ENCODE measurements at regions not wholly inside any gene's neighbourhood (a gene's known extent, or its start where the extent isn't known, plus 50 kb on each side); places are given as distances from the start of the nearest gene placed in this dataset.

DNA sequence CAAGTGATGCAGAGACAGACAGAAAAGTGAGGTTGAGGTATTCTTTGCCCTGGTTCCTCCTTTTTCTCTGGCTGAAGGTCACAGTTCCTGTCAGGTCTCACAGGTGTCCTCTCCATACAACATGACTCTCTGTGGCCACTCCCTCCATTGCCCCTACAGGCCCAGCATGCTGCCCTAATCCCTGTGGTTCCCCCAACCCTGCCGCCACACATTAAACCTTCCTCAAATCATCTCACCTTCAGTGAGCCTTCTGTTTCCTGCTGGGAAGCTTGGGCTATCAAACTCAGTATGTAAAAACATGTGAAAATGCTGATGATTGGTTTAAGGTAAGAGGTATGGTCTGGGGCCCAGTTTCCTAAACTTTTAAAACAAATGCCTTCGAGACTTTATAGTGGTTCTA is 159.0 kb upstream of the E2F7 start:
- no peak overlapping the region for H2AFZ ChIP-seq (ENCODE audit: low read depth, low read length)
- FAIRE-seq (no peak), DNase-seq (ENCODE audit: low read depth) (no peak)
- Mint-ChIP-seq H3K36me3 (ENCODE audit: low read depth, unreplicated experiment) (no peaks in the 10 kb centered on the region), H3K27me3 (ENCODE audit: low read depth, unreplicated experiment) (no peaks in the 10 kb centered on the region), H3K27ac (ENCODE audit: unreplicated experiment) (no peak overlapping the region), H3K9me3 (ENCODE audit: unreplicated experiment) (no peaks in the 10 kb centered on the region), H3K4me3 (ENCODE audit: unreplicated experiment) (no peak overlapping the region), H3K4me1 (ENCODE audit: low read depth, unreplicated experiment) (peaks cover 2% of the 10 kb centered on the region)
- no peak overlapping the region for H3K4me2 ChIP-seq (ENCODE audit: low read length)
- H4K20me1 ChIP-seq (ENCODE audit: insufficient read depth, low read length): no peaks in the 10 kb centered on the region
- no peak overlapping the region for H3K9ac ChIP-seq (ENCODE audit: low read length)
- no peaks in the 10 kb centered on the region for H3K27me3 ChIP-seq (ENCODE audit: insufficient read depth, low read length)
- TF ChIP-seq CTCF (IDR thresholded peaks at IDR 0.05; ENCODE audit: insufficient read depth, low read depth, low read length) (no peak), EZH2 (IDR thresholded peaks at IDR 0.05; ENCODE audit: insufficient read depth, low read length) (no peak)
- no peaks in the 10 kb centered on the region for H3K36me3 ChIP-seq (ENCODE audit: insufficient read depth, low read length)
- H3K79me2 ChIP-seq (ENCODE audit: insufficient read depth, low read length): no peaks in the 10 kb centered on the region
- H3K4me1 ChIP-seq (ENCODE audit: insufficient read depth, low read length): no peaks in the 10 kb centered on the region
- no peaks in the 10 kb centered on the region for H3K9me3 ChIP-seq (ENCODE audit: insufficient read depth, low read depth, low read length)
- H3K4me3 ChIP-seq (ENCODE audit: insufficient read depth, low read depth, low read length): no peak overlapping the region
- no peak overlapping the region for H3K27ac ChIP-seq (ENCODE audit: low read depth, low read length)

GRCh38 chr12:77222336-77222735 is 157.0 kb upstream of the E2F7 start:
- TF ChIP-seq CTCF (IDR thresholded peaks at IDR 0.05; ENCODE audit: insufficient read depth, low read depth, low read length): no peak
- no peak for TF ChIP-seq EZH2 (IDR thresholded peaks at IDR 0.05; ENCODE audit: insufficient read depth, low read length)
- DNase-seq (ENCODE audit: low read depth): no peak
- Histone ChIP-seq H3K27me3 (ENCODE audit: insufficient read depth, low read length) (no peaks in the 10 kb centered on the region), H4K20me1 (ENCODE audit: insufficient read depth, low read length) (no peaks in the 10 kb centered on the region), H3K4me2 (ENCODE audit: low read length) (no peak overlapping the region), H3K4me3 (ENCODE audit: insufficient read depth, low read depth, low read length) (no peak overlapping the region), H3K9me3 (ENCODE audit: insufficient read depth, low read depth, low read length) (no peaks in the 10 kb centered on the region), H2AFZ (ENCODE audit: low read depth, low read length) (no peak overlapping the region), H3K9ac (ENCODE audit: low read length) (no peak overlapping the region), H3K27ac (ENCODE audit: low read depth, low read length) (no peak overlapping the region), H3K36me3 (ENCODE audit: insufficient read depth, low read length) (no peaks in the 10 kb centered on the region), H3K79me2 (ENCODE audit: insufficient read depth, low read length) (no peaks in the 10 kb centered on the region), H3K4me1 (ENCODE audit: insufficient read depth, low read length) (no peaks in the 10 kb centered on the region)
- H3K36me3 Mint-ChIP-seq (ENCODE audit: low read depth, unreplicated experiment): no peaks in the 10 kb centered on the region
- FAIRE-seq: no peak
- no peaks in the 10 kb centered on the region for H3K4me1 Mint-ChIP-seq (ENCODE audit: low read depth, unreplicated experiment)
- no peaks in the 10 kb centered on the region for H3K9me3 Mint-ChIP-seq (ENCODE audit: unreplicated experiment)
- H3K27me3 Mint-ChIP-seq (ENCODE audit: low read depth, unreplicated experiment): no peaks in the 10 kb centered on the region
- no peak overlapping the region for H3K4me3 Mint-ChIP-seq (ENCODE audit: unreplicated experiment)
- H3K27ac Mint-ChIP-seq (ENCODE audit: unreplicated experiment): no peak overlapping the region

DNA sequence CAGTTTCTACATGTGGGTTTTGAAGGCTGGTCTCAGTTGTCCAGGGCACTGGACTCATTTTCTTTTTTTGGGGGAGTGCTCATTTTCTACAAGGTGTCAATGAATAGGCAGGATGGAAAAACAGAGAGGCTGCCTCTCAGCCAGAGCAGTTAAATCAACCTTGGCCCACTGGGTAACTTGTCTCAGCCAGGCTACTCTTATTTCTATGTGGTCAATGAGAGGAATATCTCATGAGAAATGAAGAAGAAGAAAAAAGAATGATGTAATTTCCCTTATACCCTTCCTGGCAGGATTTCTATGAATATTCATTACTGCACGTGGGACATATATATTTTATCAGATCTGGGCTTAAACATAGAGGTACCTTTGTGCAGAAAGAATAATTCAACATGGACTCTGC is 155.2 kb upstream of the E2F7 start:
- Histone ChIP-seq H3K4me2 (ENCODE audit: low read length) (no peak overlapping the region), H3K4me1 (ENCODE audit: insufficient read depth, low read length) (no peaks in the 10 kb centered on the region), H3K4me3 (ENCODE audit: insufficient read depth, low read depth, low read length) (no peak overlapping the region), H3K79me2 (ENCODE audit: insufficient read depth, low read length) (no peaks in the 10 kb centered on the region), H3K9ac (ENCODE audit: low read length) (no peak overlapping the region), H3K27me3 (ENCODE audit: insufficient read depth, low read length) (no peaks in the 10 kb centered on the region), H2AFZ (ENCODE audit: low read depth, low read length) (no peak overlapping the region), H3K36me3 (ENCODE audit: insufficient read depth, low read length) (no peaks in the 10 kb centered on the region), H3K9me3 (ENCODE audit: insufficient read depth, low read depth, low read length) (no peaks in the 10 kb centered on the region), H4K20me1 (ENCODE audit: insufficient read depth, low read length) (no peaks in the 10 kb centered on the region), H3K27ac (ENCODE audit: low read depth, low read length) (no peak overlapping the region)
- Mint-ChIP-seq H3K36me3 (ENCODE audit: low read depth, unreplicated experiment) (no peaks in the 10 kb centered on the region), H3K4me1 (ENCODE audit: low read depth, unreplicated experiment) (no peaks in the 10 kb centered on the region), H3K27ac (ENCODE audit: unreplicated experiment) (no peak overlapping the region), H3K27me3 (ENCODE audit: low read depth, unreplicated experiment) (no peaks in the 10 kb centered on the region), H3K4me3 (ENCODE audit: unreplicated experiment) (no peak overlapping the region), H3K9me3 (ENCODE audit: unreplicated experiment) (peaks cover 5% of the 10 kb centered on the region)
- no peak for TF ChIP-seq CTCF (IDR thresholded peaks at IDR 0.05; ENCODE audit: insufficient read depth, low read depth, low read length)
- TF ChIP-seq EZH2 (IDR thresholded peaks at IDR 0.05; ENCODE audit: insufficient read depth, low read length): no peak
- DNase-seq (ENCODE audit: low read depth) (peak; percentile 72), FAIRE-seq (no peak)

All from astrocyte (in vitro differentiated cells and primary cell).